ENCODE measurements at regions not wholly inside any gene's neighbourhood (a gene's known extent, or its start where the extent isn't known, plus 50 kb on each side); places are given as distances from the start of the nearest gene placed in this dataset.

- Histone ChIP-seq H3K36me3 (ENCODE audit: control insufficient read depth in 1 of 2, insufficient read depth in 2 of 2, low read length in 1 of 2) (no peaks in the 10 kb centered on the region), H3K27ac (ENCODE audit: low read depth in 1 of 2, low read length in 2 of 2) (no peak overlapping the region), H3K9me3 (ENCODE audit: control insufficient read depth, low read length) (peaks cover 2% of the 10 kb centered on the region), H3K4me1 (ENCODE audit: control insufficient read depth in 1 of 2, insufficient read depth in 2 of 2, low read length in 2 of 2) (no peaks in the 10 kb centered on the region), H3K27me3 (ENCODE audit: control insufficient read depth in 1 of 2, insufficient read depth in 2 of 2, low read length in 1 of 2) (no peaks in the 10 kb centered on the region), H3K4me3 (ENCODE audit: low read length in 2 of 2) (no peak overlapping the region)
- DNase-seq (no peak), ATAC-seq (ENCODE audit: low FRiP score) (no peak)
- intact Hi-C loops (cut with DNase I): no loop called here
- 81 to 89% methylated on average over 3 of the region's 3 CpGs for WGBS, 2 donors
Observed at GRCh38 chr14:84797326-84797725, 732.6 kb upstream of the FLRT2 start.

GRCh38 chr14:84804468-84804867 lies 725.5 kb upstream of the FLRT2 start:
- Histone ChIP-seq H3K4me3 (ENCODE audit: low read length in 2 of 2) (no peak overlapping the region), H3K27ac (ENCODE audit: low read depth in 1 of 2, low read length in 2 of 2) (no peak overlapping the region), H3K36me3 (ENCODE audit: control insufficient read depth in 1 of 2, insufficient read depth in 2 of 2, low read length in 1 of 2) (no peaks in the 10 kb centered on the region), H3K4me1 (ENCODE audit: control insufficient read depth in 1 of 2, insufficient read depth in 2 of 2, low read length in 2 of 2) (no peaks in the 10 kb centered on the region), H3K9me3 (ENCODE audit: control insufficient read depth, low read length) (no peaks in the 10 kb centered on the region), H3K27me3 (ENCODE audit: control insufficient read depth in 1 of 2, insufficient read depth in 2 of 2, low read length in 1 of 2) (peaks cover 0 to 1% of the 10 kb centered on the region in 2 donors)
- intact Hi-C loops (cut with DNase I): no loop called here
- no peak for DNase-seq
- no peak for ATAC-seq (ENCODE audit: low FRiP score)
- 14 to 17% methylated on average over 1 of the region's 1 CpG for WGBS, 2 donors

- DNase-seq: no peak
- WGBS, 2 donors: 69 to 72% methylated on average over 1 of the region's 1 CpG
- Histone ChIP-seq H3K27ac (ENCODE audit: low read depth in 1 of 2, low read length in 2 of 2) (no peak overlapping the region), H3K27me3 (ENCODE audit: control insufficient read depth in 1 of 2, insufficient read depth in 2 of 2, low read length in 1 of 2) (peaks cover 0 to 1% of the 10 kb centered on the region in 2 donors), H3K36me3 (ENCODE audit: control insufficient read depth in 1 of 2, insufficient read depth in 2 of 2, low read length in 1 of 2) (no peaks in the 10 kb centered on the region), H3K4me3 (ENCODE audit: low read length in 2 of 2) (no peak overlapping the region), H3K9me3 (ENCODE audit: control insufficient read depth, low read length) (no peaks in the 10 kb centered on the region), H3K4me1 (ENCODE audit: control insufficient read depth in 1 of 2, insufficient read depth in 2 of 2, low read length in 2 of 2) (no peaks in the 10 kb centered on the region)
- ATAC-seq (ENCODE audit: low FRiP score): no peak
- intact Hi-C loops (cut with DNase I): no loop called here
Observed at GRCh38 chr14:84804895-84805294, 725.0 kb upstream of the FLRT2 start.

GRCh38 chr14:84806181-84806580 lies 723.8 kb upstream of the FLRT2 start:
- DNase-seq (no peak), ATAC-seq (ENCODE audit: low FRiP score) (no peak)
- Histone ChIP-seq H3K4me3 (ENCODE audit: low read length in 2 of 2) (no peak overlapping the region), H3K27me3 (ENCODE audit: control insufficient read depth in 1 of 2, insufficient read depth in 2 of 2, low read length in 1 of 2) (peaks cover 0 to 1% of the 10 kb centered on the region in 2 donors), H3K36me3 (ENCODE audit: control insufficient read depth in 1 of 2, insufficient read depth in 2 of 2, low read length in 1 of 2) (no peaks in the 10 kb centered on the region), H3K27ac (ENCODE audit: low read depth in 1 of 2, low read length in 2 of 2) (no peak overlapping the region), H3K9me3 (ENCODE audit: control insufficient read depth, low read length) (no peaks in the 10 kb centered on the region), H3K4me1 (ENCODE audit: control insufficient read depth in 1 of 2, insufficient read depth in 2 of 2, low read length in 2 of 2) (no peaks in the 10 kb centered on the region)
- intact Hi-C loops (cut with DNase I): no loop called here

GRCh38 chr14:84806622-84807021 lies 723.3 kb upstream of the FLRT2 start:
- no peaks in the 10 kb centered on the region for H3K36me3 ChIP-seq (ENCODE audit: control insufficient read depth in 1 of 2, insufficient read depth in 2 of 2, low read length in 1 of 2)
- H3K4me3 ChIP-seq (ENCODE audit: low read length in 2 of 2): no peak overlapping the region
- no peaks in the 10 kb centered on the region for H3K4me1 ChIP-seq (ENCODE audit: control insufficient read depth in 1 of 2, insufficient read depth in 2 of 2, low read length in 2 of 2)
- ATAC-seq (ENCODE audit: low FRiP score): no peak
- peaks cover 0 to 1% of the 10 kb centered on the region in 2 donors for H3K27me3 ChIP-seq (ENCODE audit: control insufficient read depth in 1 of 2, insufficient read depth in 2 of 2, low read length in 1 of 2)
- H3K27ac ChIP-seq (ENCODE audit: low read depth in 1 of 2, low read length in 2 of 2): no peak overlapping the region
- 68 to 69% methylated on average over 4 of the region's 4 CpGs for WGBS, 2 donors
- intact Hi-C loops (cut with DNase I): no loop called here
- DNase-seq: no peak
- H3K9me3 ChIP-seq (ENCODE audit: control insufficient read depth, low read length): no peaks in the 10 kb centered on the region

- Histone ChIP-seq H3K4me1 (ENCODE audit: control insufficient read depth in 1 of 2, insufficient read depth in 2 of 2, low read length in 2 of 2) (no peaks in the 10 kb centered on the region), H3K27me3 (ENCODE audit: control insufficient read depth in 1 of 2, insufficient read depth in 2 of 2, low read length in 1 of 2) (peaks cover 0 to 1% of the 10 kb centered on the region in 2 donors), H3K4me3 (ENCODE audit: low read length in 2 of 2) (no peak overlapping the region), H3K27ac (ENCODE audit: low read depth in 1 of 2, low read length in 2 of 2) (no peak overlapping the region), H3K9me3 (ENCODE audit: control insufficient read depth, low read length) (no peaks in the 10 kb centered on the region), H3K36me3 (ENCODE audit: control insufficient read depth in 1 of 2, insufficient read depth in 2 of 2, low read length in 1 of 2) (no peaks in the 10 kb centered on the region)
- intact Hi-C loops (cut with DNase I): no loop called here
- DNase-seq (no peak), ATAC-seq (ENCODE audit: low FRiP score) (no peak)
- 9 to 16% methylated on average over 3 of the region's 3 CpGs for WGBS, 2 donors
Observed at GRCh38 chr14:84807673-84808072, 722.3 kb upstream of the FLRT2 start.

GRCh38 chr14:84809158-84809557 lies 720.8 kb upstream of the FLRT2 start:
- intact Hi-C loops (cut with DNase I): no loop called here
- H3K27ac ChIP-seq (ENCODE audit: low read depth in 1 of 2, low read length in 2 of 2): no peak overlapping the region
- WGBS, 2 donors: 61 to 68% methylated on average over 2 of the region's 2 CpGs
- no peaks in the 10 kb centered on the region for H3K4me1 ChIP-seq (ENCODE audit: control insufficient read depth in 1 of 2, insufficient read depth in 2 of 2, low read length in 2 of 2)
- H3K27me3 ChIP-seq (ENCODE audit: control insufficient read depth in 1 of 2, insufficient read depth in 2 of 2, low read length in 1 of 2): no peaks in the 10 kb centered on the region
- no peak for DNase-seq
- no peaks in the 10 kb centered on the region for H3K36me3 ChIP-seq (ENCODE audit: control insufficient read depth in 1 of 2, insufficient read depth in 2 of 2, low read length in 1 of 2)
- no peaks in the 10 kb centered on the region for H3K9me3 ChIP-seq (ENCODE audit: control insufficient read depth, low read length)
- H3K4me3 ChIP-seq (ENCODE audit: low read length in 2 of 2): no peak overlapping the region
- no peak for ATAC-seq (ENCODE audit: low FRiP score)

- ATAC-seq (ENCODE audit: low FRiP score) (no peak), DNase-seq (no peak)
- Histone ChIP-seq H3K36me3 (ENCODE audit: control insufficient read depth in 1 of 2, insufficient read depth in 2 of 2, low read length in 1 of 2) (no peaks in the 10 kb centered on the region), H3K27me3 (ENCODE audit: control insufficient read depth in 1 of 2, insufficient read depth in 2 of 2, low read length in 1 of 2) (peaks cover 0 to 2% of the 10 kb centered on the region in 2 donors), H3K4me3 (ENCODE audit: low read length in 2 of 2) (no peak overlapping the region), H3K27ac (ENCODE audit: low read depth in 1 of 2, low read length in 2 of 2) (no peak overlapping the region), H3K9me3 (ENCODE audit: control insufficient read depth, low read length) (no peaks in the 10 kb centered on the region), H3K4me1 (ENCODE audit: control insufficient read depth in 1 of 2, insufficient read depth in 2 of 2, low read length in 2 of 2) (no peaks in the 10 kb centered on the region)
- WGBS, 2 donors: 87 to 100% methylated on average over 1 of the region's 1 CpG
- intact Hi-C loops (cut with DNase I): no loop called here
Observed at GRCh38 chr14:84814391-84814790, 715.6 kb upstream of the FLRT2 start.

- DNase-seq (no peak), ATAC-seq (ENCODE audit: low FRiP score) (no peak)
- H3K9me3 ChIP-seq (ENCODE audit: control insufficient read depth, low read length): no peaks in the 10 kb centered on the region
- no peaks in the 10 kb centered on the region for H3K36me3 ChIP-seq (ENCODE audit: control insufficient read depth in 1 of 2, insufficient read depth in 2 of 2, low read length in 1 of 2)
- no peak overlapping the region for H3K27ac ChIP-seq (ENCODE audit: low read depth in 1 of 2, low read length in 2 of 2)
- H3K27me3 ChIP-seq (ENCODE audit: control insufficient read depth in 1 of 2, insufficient read depth in 2 of 2, low read length in 1 of 2): peaks cover 0 to 2% of the 10 kb centered on the region in 2 donors
- 48 to 63% methylated on average over 2 of the region's 2 CpGs for WGBS, 2 donors
- no peak overlapping the region for H3K4me3 ChIP-seq (ENCODE audit: low read length in 2 of 2)
- no peaks in the 10 kb centered on the region for H3K4me1 ChIP-seq (ENCODE audit: control insufficient read depth in 1 of 2, insufficient read depth in 2 of 2, low read length in 2 of 2)
- intact Hi-C loops (cut with DNase I): no loop called here
Observed at GRCh38 chr14:84819528-84819927, 710.4 kb upstream of the FLRT2 start.

Data from aorta (tissue), 5 donors.